HPDE6-E6E7 (cell line): ENCODE measurements at regions not wholly inside any gene's neighbourhood (a gene's known extent, or its start where the extent isn't known, plus 50 kb on each side); places are given as distances from the start of the nearest gene placed in this dataset.

Source experiments
- DNase-seq: peaks from one replicate; pipeline ENCODE4 v3.0.0; 2011; ENCODE audit warnings: missing footprints; ENCODE audit errors: extremely low spot score

GRCh38 chr2:19300961-19301360, 57.5 kb downstream of the OSR1 start:
- DNase-seq: no peak

- no peak for DNase-seq
These were observed 58.9 kb downstream of the OSR1 start for GRCh38 chr2:19299522-19299921.

GRCh38 chr2:19299032-19299431, 59.4 kb downstream of the OSR1 start:
- DNase-seq: no peak

- DNase-seq: no peak
These were observed 60.7 kb downstream of the OSR1 start for GRCh38 chr2:19297716-19298115.

- DNase-seq: no peak
These were observed 62.4 kb downstream of the OSR1 start for GRCh38 chr2:19295998-19296502.

- no peak for DNase-seq
These were observed 66.4 kb downstream of the OSR1 start for GRCh38 chr2:19292007-19292406.

- DNase-seq: no peak
These were observed 70.1 kb downstream of the OSR1 start for GRCh38 chr2:19288291-19288690.

- no peak for DNase-seq
These were observed 71.1 kb downstream of the OSR1 start for GRCh38 chr2:19287324-19287723.

GRCh38 chr2:19282305-19282704, 76.1 kb downstream of the OSR1 start:
- DNase-seq: no peak

GRCh38 chr2:19274439-19274838, 84.0 kb downstream of the OSR1 start:
- no peak for DNase-seq

GRCh38 chr2:19272941-19273470, 85.4 kb downstream of the OSR1 start:
- DNase-seq: no peak

- DNase-seq: no peak
These were observed 86.4 kb downstream of the OSR1 start for GRCh38 chr2:19272039-19272438.

- DNase-seq: no peak
These were observed 93.6 kb downstream of the OSR1 start for GRCh38 chr2:19264852-19265251.

- DNase-seq: no peak
These were observed 96.3 kb downstream of the OSR1 start for GRCh38 chr2:19262150-19262549.

- no peak for DNase-seq
These were observed 97.4 kb downstream of the OSR1 start for GRCh38 chr2:19261061-19261460.

- DNase-seq: peak; percentile 70
These were observed 102.3 kb downstream of the OSR1 start for GRCh38 chr2:19256121-19256601.

GRCh38 chr2:19255481-19255880, 102.9 kb downstream of the OSR1 start:
- peak; percentile 16 for DNase-seq

GRCh38 chr2:19251554-19251953, 106.9 kb downstream of the OSR1 start:
- DNase-seq: no peak

- no peak for DNase-seq
These were observed 107.5 kb downstream of the OSR1 start for GRCh38 chr2:19250906-19251305.

- no peak for DNase-seq
These were observed 111.2 kb downstream of the OSR1 start for GRCh38 chr2:19247186-19247585.

- DNase-seq: no peak
These were observed 111.9 kb downstream of the OSR1 start for GRCh38 chr2:19246496-19246895.

- no peak for DNase-seq
These were observed 113.7 kb downstream of the OSR1 start for GRCh38 chr2:19244460-19245363.

GRCh38 chr2:19238440-19239060, 119.9 kb downstream of the OSR1 start:
- no peak for DNase-seq
